GM12865 (cell line): ENCODE measurements at regions not wholly inside any gene's neighbourhood (a gene's known extent, or its start where the extent isn't known, plus 50 kb on each side); places are given as distances from the start of the nearest gene placed in this dataset.

Source experiments
- DNase-seq: peaks from one replicate; pipeline ENCODE4 v3.0.0; 2010; ENCODE audit warnings: low read depth
- H3K4me3 ChIP-seq: 2 replicates; pipeline ENCODE4 v1.5.1; 2011; ENCODE audit warnings: mild to moderate bottlenecking, low read depth, low read length, control low read depth
- TF ChIP-seq, protein P1 (sequence below): IDR thresholded peaks from 2 replicates; pipeline ENCODE4 v1.5.1; 2011; ENCODE audit warnings: low read length, control low read depth, low read depth, inconsistent platforms; ENCODE audit not compliant: insufficient read depth; ENCODE audit errors: missing control alignments

DNA sequence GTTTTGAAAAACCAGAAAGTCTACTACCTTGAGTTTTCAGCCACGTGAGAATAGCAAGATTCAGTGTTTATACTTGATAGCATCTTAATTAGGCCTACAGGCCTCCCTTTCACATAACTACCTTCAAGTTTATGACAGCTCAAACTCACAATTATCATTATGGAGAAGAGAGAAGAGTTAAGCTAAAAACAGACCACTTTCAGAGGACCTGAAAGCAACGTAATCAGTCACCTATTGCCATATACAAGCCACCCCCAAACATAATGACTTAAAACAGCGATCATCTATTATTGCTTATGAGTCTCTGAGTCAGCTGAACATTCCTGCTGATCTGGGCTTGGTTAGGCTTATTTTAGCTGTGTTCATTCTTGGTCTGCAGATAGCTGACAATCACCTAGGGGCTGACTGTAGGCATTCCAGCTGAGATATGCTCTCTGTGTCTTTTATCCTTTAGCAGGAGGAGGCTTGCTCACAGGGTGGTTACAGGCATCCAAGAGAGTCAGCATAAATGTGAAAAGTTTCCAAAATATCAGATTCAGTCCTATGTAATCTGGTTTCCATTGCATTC is 130.9 kb downstream of the COX7C start:
- TF ChIP-seq, protein P1, sequence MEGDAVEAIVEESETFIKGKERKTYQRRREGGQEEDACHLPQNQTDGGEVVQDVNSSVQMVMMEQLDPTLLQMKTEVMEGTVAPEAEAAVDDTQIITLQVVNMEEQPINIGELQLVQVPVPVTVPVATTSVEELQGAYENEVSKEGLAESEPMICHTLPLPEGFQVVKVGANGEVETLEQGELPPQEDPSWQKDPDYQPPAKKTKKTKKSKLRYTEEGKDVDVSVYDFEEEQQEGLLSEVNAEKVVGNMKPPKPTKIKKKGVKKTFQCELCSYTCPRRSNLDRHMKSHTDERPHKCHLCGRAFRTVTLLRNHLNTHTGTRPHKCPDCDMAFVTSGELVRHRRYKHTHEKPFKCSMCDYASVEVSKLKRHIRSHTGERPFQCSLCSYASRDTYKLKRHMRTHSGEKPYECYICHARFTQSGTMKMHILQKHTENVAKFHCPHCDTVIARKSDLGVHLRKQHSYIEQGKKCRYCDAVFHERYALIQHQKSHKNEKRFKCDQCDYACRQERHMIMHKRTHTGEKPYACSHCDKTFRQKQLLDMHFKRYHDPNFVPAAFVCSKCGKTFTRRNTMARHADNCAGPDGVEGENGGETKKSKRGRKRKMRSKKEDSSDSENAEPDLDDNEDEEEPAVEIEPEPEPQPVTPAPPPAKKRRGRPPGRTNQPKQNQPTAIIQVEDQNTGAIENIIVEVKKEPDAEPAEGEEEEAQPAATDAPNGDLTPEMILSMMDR = no peak
- no peak overlapping the region for H3K4me3 ChIP-seq
- no peak for DNase-seq

DNA sequence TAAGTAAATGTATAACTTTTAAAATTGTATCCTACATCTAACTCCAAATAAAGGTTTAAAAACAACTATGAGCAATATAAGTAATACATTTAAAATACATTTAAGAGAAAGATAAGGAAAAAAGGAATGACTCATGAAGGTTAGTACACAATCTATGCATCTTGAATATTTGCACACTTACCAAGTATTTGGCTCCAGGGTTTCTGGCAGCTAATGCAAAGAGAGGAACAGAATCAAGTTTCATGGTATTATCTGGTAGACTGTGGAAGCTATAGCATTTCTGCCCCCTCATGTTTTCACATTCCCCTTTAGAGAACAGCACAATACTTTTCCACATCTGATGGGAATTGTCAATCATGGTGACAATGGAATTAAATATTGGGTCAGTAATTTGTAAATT is 132.1 kb downstream of the COX7C start:
- DNase-seq = no peak
- no peak overlapping the region for H3K4me3 ChIP-seq
- TF ChIP-seq, protein P1 = no peak

DNA sequence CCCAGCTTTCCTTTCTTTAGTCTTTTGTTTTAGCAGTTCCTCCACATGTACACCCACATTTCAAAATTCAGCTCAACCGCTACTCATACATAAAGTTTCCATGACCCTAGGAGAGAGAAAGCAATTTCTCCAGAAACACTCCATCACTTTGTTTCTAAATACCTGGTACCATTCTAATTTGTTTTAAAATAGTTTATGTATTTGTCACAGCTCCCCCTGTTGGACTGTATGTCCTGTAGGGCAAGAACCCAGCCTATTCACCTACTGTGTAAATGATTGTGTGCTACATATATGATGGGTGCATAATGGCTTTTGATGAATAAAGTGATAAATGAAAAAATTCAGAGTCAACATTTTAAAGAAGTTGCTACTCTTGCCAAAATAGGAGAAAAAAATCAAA is 139.1 kb downstream of the COX7C start:
- TF ChIP-seq, protein P1 = no peak
- no peak overlapping the region for H3K4me3 ChIP-seq
- DNase-seq = no peak

DNA sequence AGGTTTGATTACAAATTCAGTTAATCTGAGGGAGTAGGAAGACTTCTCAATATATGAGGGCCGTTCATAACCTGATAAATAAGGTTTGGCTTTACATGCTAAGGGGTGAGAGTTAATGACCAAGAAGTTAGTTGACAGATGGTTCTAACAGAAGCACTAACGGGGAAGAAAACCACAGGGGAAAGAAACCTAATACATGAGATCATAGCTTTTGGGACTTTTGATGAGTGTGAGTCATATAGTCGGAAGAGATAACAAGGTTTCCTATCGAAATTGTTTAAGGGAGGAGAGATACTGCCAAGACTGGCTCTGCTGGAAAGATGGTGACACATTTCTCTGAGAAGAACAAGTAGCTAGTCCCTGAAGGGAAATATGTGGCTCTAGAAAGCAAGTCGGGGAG is 140.1 kb downstream of the COX7C start:
- TF ChIP-seq, protein P1 = no peak
- H3K4me3 ChIP-seq = no peak overlapping the region
- DNase-seq = no peak

DNA sequence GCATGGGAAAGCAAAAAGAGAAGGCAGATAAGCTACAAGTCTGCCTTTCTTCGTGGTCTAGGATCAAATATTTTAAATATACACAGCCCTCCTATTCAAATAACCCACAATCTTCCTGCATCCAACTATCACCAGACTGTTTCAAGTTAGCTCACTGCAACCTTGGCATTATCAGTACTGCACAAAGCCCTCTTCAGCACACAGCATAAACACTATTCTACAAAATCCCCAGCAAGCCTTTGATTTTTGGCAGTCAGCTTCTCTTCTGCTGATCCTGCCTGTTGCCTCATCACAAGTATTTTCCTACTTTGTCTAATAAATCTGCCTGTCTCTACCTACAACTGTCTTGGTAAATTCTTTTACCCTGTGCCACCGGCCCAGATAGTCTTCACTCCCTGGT is 142.9 kb downstream of the COX7C start:
- TF ChIP-seq, protein P1 = no peak
- no peak overlapping the region for H3K4me3 ChIP-seq
- DNase-seq = no peak

DNA sequence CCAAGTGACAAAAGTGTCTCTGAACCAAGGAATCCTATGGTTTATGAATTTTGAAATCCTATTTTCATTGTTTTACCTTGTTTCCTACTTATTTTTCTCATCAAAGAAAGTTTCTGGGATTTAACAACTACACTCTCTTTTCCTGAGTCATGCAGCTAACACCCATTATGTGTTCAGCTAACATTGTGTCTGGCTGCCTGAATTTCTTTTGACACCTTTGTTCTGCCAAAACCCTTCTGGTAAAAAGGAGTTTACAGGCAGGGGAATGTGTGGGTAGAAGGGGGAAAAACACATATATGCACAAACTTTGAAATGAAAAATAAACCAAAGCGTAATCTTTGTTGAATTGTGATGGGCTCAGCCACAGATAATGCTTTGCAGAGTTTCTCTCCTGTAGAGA is 146.2 kb downstream of the COX7C start:
- no peak for DNase-seq
- no peak overlapping the region for H3K4me3 ChIP-seq
- TF ChIP-seq, protein P1 = no peak

DNA sequence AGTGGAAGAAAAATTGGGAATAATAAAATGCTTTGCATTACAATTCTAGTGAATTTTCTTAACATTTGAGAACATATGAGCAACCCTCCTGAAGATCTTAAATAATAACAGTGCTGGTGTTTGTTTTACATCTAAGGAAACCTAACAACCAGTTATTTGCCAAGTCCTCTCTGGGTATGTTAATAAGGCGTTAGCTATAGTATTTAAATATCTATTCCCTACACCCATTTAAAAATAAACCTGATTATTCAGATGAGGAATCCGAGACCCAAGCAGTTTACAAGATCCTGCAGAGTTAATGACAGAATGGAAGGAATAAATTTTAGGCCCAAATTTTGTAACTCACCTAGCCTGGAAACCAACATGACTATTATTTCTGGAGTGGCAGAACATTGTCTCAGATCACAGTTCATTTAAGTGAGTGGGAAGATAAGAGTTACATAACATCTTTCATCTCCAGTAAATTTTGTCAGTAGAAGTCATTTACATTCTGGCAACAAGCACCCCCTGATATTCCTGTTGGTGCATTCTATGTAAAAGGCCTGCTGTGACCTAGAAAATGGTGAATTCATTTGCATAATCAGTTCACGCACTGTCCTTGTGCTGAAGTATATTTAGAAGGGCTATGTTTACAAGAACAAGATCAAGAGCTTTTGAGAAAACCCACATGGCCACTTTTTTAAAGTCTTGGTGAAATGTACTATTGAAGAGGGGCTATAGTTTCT is 148.2 kb downstream of the COX7C start:
- TF ChIP-seq, protein P1 = no peak
- no peak overlapping the region for H3K4me3 ChIP-seq
- no peak for DNase-seq
